Renal cortical epithelial cell (primary cell): ENCODE measurements at regions not wholly inside any gene's neighbourhood (a gene's known extent, or its start where the extent isn't known, plus 50 kb on each side); places are given as distances from the start of the nearest gene placed in this dataset.
"Not testable (repeated sequence)": the region's sequence is repeated elsewhere in the genome, so short reads cannot be mapped to it uniquely, and the experiment has no call there.

ENCODE experiments used
- DNase-seq: peaks from one replicate; pipeline ENCODE4 v3.0.0-alpha.2; 2011; ENCODE audit warnings: low read depth

DNA sequence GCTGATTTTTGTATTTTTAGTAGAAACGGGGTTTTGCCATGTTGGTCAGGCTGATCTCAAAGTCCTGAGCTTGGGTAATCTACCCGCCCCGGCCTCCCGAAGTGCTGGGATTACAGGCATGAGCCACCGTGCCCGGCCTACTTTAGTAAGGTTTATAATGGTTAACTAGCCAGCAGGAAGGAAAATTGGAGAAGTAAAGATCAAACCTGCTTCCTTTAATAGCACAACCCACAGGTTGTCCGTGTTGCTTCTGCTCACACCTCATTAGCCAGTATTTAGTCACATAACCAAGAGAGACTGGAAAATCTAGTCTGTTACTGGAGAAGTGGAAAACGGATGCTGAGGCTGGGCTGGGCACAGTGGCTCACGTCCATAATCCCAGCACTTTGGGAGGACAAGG lies 51.9 kb upstream of the TBL1XR1 start:
- peak; percentile 95 for DNase-seq

DNA sequence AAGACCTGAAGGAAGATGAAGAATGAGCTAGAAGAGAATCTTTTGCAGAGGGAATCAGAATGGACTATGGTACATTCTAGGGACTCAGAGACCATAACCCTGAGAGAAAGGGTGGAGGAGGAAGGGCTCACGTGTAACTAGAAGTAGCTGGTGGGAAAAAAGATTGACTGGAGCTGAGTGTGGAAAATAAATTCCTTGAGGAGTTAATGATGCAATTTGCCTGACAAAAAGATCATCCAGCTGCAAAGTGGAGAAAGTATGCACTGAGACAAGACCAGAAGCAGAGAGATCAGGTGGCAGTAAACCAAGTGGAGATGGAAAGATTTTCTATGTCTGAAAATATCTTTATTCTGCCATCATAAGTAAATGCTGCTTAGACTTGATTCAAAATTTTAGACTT lies 52.9 kb upstream of the TBL1XR1 start:
- DNase-seq, result peak; percentile 71

DNA sequence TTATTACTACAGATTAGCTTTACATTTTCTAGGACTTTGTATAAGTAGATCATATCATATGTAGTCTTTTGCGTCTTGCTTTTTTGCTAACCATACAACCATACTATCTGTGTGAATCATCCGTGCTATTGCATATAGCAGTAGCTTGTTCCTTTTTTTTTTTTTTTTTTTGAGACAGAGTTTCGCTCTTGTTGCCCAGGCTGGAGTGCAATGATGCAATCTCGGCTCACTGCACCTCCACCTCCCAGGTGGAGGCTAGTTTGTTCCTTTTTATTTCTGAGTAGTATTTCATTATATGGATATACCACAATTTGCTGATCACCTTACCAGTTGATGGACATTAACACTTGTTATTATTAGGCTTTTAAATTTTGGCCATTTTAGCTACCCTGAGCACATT lies 54.5 kb upstream of the TBL1XR1 start:
- no peak for DNase-seq

- peak; percentile 81 for DNase-seq
Measured at GRCh38 chr3:177257006-177257405, 59.7 kb upstream of the TBL1XR1 start.

DNA sequence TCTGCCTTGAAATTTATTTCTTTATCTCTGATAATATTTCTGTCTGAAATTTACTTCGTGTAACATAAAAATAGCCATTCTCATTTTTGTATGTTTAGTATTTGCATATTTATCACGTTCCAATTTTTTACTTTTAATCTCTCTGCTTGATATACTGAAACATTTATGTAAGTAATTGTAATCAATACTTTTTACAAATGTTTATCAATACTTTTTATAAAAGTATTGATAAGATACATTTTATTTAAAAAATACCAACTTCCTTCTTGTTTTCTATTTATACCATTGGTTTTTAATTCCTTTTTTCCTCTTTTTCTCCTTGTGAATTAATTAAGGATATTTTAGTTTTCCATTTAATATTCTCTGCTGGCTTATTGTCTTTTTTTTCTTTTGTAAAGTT lies 60.3 kb upstream of the TBL1XR1 start:
- no peak for DNase-seq

DNA sequence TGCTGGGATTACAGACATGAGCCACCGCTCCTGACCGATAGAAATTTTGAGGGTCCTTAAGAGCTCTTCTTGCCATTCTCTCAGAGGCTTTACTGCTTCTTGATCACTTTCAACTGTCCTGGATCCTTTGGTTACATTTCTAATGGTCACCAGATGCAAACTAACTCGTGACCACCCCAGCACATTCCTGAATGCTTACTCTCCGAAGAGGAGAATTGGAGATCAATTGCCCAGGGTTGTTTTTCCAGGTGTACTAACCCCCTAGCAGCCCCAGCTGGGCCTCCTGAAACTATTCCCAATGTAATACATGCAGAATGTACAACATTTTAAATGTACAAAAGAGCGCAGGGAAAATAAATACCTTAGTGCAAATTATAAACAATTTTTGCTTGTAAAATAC lies 65.1 kb upstream of the TBL1XR1 start:
- DNase-seq, result peak; percentile 78

DNA sequence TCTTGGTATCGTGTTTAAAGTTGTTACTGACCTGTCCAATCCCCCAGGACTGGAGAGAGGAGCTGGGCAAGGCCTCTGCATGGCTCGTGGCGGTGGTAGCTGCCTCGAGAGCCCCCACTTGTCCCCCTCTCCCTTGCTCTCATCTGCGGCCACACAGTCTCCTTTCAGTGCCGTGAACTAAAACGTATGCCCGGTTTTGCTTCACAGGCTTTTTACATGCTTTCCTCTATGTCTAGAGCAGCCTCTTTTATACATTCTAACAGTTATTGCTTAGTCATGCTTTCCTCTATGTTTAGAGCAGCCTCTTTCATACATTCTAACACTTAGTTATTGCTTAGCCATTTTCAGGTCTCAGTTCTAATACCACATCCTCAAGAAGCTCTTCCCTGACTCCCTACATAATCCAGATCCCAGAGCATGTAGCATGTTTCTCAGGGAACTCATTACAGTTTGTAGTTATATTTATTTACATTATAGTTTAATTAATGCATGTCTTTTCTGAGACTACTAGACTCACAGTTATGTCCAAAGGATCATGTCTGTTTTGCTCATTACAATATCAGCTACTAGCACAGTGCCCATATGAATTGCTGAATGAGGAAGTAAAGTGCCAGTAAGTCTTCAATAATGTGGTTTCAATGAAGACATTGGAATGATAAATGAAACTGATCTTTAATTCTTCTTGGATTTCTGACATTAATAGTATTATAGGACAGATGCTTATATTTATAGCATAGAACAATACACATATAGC lies 66.5 kb upstream of the TBL1XR1 start:
- peak; percentile 46 for DNase-seq

DNA sequence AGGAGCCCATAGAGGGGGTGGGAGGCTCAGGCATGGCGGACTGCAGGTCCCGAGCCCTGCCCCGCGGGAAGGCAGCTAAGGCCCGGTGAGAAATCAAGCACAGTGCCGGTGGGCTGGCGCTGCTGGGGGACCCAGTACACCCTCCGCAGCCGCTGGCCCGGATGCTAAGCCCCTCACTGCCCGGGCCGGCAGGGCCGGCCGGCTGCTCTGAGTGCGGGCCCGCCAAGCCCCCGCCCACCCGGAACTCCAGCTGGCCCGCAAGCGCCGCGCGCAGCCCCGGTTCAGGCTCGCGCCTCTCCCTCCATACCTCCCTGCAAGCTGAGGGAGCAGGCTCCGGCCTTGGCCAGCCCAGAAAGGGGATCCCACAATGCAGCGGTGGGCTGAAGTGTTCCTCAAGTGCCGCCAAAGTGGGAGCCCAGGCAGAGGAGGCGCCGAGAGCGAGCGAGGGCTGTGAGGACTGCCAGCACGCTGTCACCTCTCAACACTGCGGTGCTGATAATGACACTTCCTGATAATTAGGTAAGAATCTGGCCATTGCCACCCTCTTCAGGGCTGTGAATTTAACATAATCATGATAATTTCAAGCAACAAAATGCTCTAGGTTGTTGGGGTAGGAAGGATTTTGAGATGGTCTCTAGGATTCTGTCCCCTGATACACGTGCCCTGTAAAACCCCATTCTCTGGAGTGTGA lies 74.7 kb upstream of the TBL1XR1 start:
- DNase-seq, result not testable (repeated sequence)

GRCh38 chr3:177278016-177278415 lies 80.7 kb upstream of the TBL1XR1 start:
- DNase-seq, result no peak

DNA sequence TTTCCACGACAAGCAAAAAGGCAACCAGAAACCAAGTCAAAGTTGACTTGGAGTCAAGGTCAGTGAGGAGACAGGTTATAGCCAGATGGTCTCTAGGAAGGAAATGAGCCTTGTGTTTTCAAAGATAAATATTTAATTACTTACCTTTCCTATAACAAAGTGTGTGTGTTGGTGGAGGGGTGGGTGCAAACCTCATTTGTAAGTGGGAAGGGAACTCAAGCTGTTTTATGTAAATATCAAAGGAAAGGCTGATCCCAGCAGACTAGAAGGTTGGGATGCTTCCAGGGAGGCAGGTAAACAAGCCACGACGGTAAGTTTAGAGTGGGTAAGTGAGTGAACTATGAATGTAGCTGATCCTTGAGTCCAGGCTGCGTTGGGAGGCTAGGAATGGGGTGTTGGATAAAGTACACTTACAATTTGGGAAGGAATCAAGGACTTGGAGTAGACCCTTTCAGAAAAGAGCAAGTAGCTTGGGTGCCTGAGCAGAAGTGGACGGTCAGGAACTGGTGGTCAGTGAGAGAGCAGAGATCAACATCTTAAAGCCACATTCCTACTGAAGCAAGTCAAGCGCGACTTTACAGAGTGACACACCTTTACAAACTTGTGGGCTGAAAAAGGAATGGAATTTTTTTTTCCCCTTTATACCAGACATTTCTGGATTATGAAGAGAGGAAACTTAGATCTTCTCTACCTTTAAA lies 82.0 kb upstream of the TBL1XR1 start:
- DNase-seq, result peak; percentile 87

GRCh38 chr3:177281292-177282118 lies 84.2 kb upstream of the TBL1XR1 start:
- DNase-seq, result no peak

DNA sequence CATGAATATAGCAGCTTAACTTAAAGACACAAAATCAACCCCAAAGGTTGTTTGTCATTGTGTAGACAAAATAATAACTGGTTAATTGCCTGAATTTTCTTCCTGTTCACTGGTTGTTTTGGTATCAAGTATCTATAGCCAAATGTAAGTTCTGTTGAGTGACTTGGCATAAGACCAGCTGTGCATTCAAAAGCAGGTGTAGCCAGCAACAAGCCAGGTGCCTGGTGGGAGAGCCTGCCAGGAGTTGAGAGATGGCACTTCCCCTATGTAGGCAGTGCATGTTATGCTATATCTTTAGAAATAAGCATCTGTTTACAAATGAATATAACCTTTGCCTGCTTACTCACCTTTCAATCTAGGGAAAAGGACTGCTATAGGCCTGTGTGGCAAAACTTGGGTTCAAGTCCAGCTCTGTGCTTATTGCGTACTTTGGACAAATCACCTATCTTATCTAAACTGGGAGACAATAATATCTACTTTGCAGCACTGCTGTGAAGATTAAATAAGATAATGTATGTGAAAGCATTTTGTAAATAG lies 84.9 kb upstream of the TBL1XR1 start:
- no peak for DNase-seq

GRCh38 chr3:177283983-177284382 lies 86.7 kb upstream of the TBL1XR1 start:
- DNase-seq, result no peak

- DNase-seq, result peak; percentile 38
Measured at GRCh38 chr3:177284383-177284881, 87.2 kb upstream of the TBL1XR1 start.

GRCh38 chr3:177286034-177286433 lies 88.8 kb upstream of the TBL1XR1 start:
- DNase-seq, result peak; percentile 82

- no peak for DNase-seq
Measured at GRCh38 chr3:177287231-177287630, 89.9 kb upstream of the TBL1XR1 start.

GRCh38 chr3:177290633-177291032 lies 93.4 kb upstream of the TBL1XR1 start:
- DNase-seq, result no peak

- DNase-seq, result peak; percentile 81
Measured at GRCh38 chr3:177294221-177294620, 96.9 kb upstream of the TBL1XR1 start.

DNA sequence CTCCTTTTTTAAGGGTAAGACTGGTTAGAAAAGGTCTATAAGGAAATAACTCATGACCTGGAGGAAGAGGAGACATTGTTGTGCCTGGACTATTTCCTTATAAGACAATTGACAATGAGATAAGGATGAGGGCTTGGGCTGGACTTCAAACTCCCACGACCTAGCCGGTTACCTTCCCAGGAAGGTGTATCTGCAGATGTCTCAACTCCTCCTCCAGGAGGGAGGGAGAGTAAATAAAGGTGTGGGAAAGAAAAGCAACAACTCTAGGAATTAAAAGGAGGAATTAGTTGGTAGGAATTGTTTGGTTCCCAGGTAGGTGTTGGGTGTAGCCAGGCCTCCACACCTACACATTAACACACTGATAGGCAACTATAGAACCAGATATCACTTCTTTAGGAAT lies 97.8 kb upstream of the TBL1XR1 start:
- DNase-seq, result peak; percentile 35

DNA sequence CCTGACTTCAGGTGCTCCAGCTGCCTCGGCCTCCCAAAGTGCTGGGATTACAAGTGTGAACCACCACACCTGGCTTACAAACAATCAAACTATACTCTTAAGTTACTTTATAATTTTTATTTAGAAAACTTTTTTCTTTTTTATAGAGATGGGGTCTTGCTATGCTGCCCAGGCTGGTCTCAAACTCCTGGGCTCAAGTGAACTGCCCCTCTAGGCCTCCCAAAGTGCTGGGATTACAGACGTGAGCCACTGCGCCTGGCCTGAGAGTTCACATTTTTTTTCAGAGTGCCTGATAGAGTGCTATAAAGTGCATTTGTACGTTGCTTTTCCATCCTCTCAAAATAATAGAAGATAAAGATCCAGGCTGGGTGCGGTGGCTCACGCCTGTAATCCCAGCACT lies 102.0 kb upstream of the TBL1XR1 start:
- no peak for DNase-seq

DNA sequence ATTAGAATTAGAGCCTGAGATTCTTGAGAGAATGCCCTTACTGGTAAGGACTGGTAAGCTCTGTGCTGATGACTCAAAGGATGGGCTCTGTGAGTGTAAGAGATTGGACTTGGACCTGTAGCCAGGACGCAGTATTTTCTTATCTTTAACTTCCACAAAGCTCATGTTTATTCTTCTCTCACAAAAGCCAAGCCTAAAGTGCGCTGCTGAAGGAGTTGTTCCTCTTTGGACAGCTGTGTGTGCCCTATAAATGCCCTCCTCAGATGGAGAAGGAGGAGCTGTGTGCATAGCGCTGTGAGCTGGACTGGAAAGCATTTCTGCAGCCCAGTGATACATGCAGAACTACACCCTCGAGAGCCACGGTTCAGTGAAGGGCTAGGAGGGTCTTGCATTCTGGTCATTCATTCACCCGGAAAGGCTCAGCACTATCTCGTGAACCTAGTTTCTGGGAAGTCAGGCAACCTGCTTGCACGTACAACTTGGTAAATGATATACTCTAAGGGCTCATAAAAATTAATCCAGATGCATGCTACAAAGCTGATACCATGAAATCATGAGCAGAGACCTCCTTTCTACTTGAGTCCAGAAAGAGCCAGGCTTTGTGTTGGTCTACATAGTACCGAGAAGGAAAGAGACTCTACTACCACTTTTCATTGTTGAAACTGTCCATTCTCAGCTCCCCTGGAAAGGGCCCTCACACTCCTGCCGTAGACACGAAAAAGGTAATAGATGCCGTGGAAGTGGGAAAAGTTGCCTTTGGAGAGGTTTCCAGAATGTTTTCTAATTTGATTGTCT lies 103.0 kb upstream of the TBL1XR1 start:
- DNase-seq, result peak; percentile 100
